PC-9 (cell line): ENCODE measurements at regions not wholly inside any gene's neighbourhood (a gene's known extent, or its start where the extent isn't known, plus 50 kb on each side); places are given as distances from the start of the nearest gene placed in this dataset.

Source experiments
- BruUV-seq: library from RNA; stranded (reverse); fragments of 400-500 nt; replicated peaks from 2 replicates; lab custom pipeline; 2021; lab: Mats Ljungman, UMichigan
- CTCF ChIA-PET: fragments of 300-600 bp; sonication (Branson Sonifier 250); formaldehyde crosslinking; loops from one replicate; lab custom pipeline; 2022; ENCODE audit warnings: antibody characterized with exemption; lab: Charles Lee
- POLR2A ChIA-PET: fragments of 300-600 bp; sonication (Branson Sonifier 250); formaldehyde crosslinking; loops from one replicate; lab custom pipeline; 2022; ENCODE audit warnings: antibody characterized with exemption; ENCODE audit not compliant: unreplicated experiment; lab: Charles Lee
- DNase-seq, 2 experiments: peaks; one replicate each; pipeline versions ENCODE4 v3.0.0 to v3.0.0-alpha.2; 2015 to 2022; ENCODE audit warnings: mixed read lengths in 1 of 2
- H2AFZ ChIP-seq: fragments of 200-600 bp; sonication (generic); 2 replicates; pipeline ENCODE4 v1.8.1; 2017; ENCODE audit warnings: antibody characterized with exemption
- H3F3A ChIP-seq: fragments of 200-600 bp; sonication (generic); 2 replicates; pipeline ENCODE4 v1.8.1; 2017; ENCODE audit warnings: antibody characterized with exemption, mild to moderate bottlenecking, low read depth; ENCODE audit not compliant: insufficient read depth
- H3K27ac ChIP-seq: fragments of 200-600 bp; sonication (generic); 2 replicates; pipeline ENCODE4 v1.6.1; 2016; ENCODE audit warnings: mixed run types
- H3K27me3 ChIP-seq: fragments of 200-600 bp; sonication (generic); 2 replicates; pipeline ENCODE4 v1.6.1; 2016; ENCODE audit warnings: low read depth, mixed run types; ENCODE audit not compliant: insufficient read depth
- H3K36me3 ChIP-seq: fragments of 200-600 bp; sonication (generic); 2 replicates; pipeline ENCODE4 v1.6.1; 2016; ENCODE audit warnings: low read depth, mixed run types
- H3K4me1 ChIP-seq: fragments of 200-600 bp; sonication (generic); replicated peaks from 2 replicates; pipeline ENCODE4 v1.6.1; 2016; ENCODE audit warnings: mixed run types; ENCODE audit not compliant: insufficient read depth
- H3K4me2 ChIP-seq: fragments of 200-600 bp; sonication (generic); 2 replicates; pipeline ENCODE4 v1.6.1; 2017; ENCODE audit warnings: mixed run types
- H3K4me3 ChIP-seq: fragments of 200-600 bp; sonication (generic); 2 replicates; pipeline ENCODE4 v1.6.1; 2016; ENCODE audit warnings: mixed run types
- H3K79me2 ChIP-seq: fragments of 200-600 bp; sonication (generic); 2 replicates; pipeline ENCODE4 v1.6.1; 2017; ENCODE audit warnings: low read depth, mixed run types
- H3K9me2 ChIP-seq: fragments of 200-600 bp; sonication (generic); 2 replicates; pipeline ENCODE4 v1.8.1; 2017; ENCODE audit warnings: mild to moderate bottlenecking; ENCODE audit not compliant: insufficient read depth
- H3K9me3 ChIP-seq: fragments of 200-600 bp; sonication (generic); 2 replicates; pipeline ENCODE4 v1.8.1; 2016; ENCODE audit warnings: low read depth; ENCODE audit not compliant: insufficient read depth
- H4K20me1 ChIP-seq: fragments of 200-600 bp; sonication (generic); 2 replicates; pipeline ENCODE4 v1.8.1; 2017; ENCODE audit not compliant: insufficient read depth
- CTCF ChIP-seq: fragments of 200-600 bp; sonication (generic); conservative IDR thresholded peaks from 2 replicates; pipeline ENCODE4 v1.6.1; 2017; ENCODE audit warnings: mixed run types, antibody characterized with exemption, mild to moderate bottlenecking, moderate library complexity
- EZH2 ChIP-seq: fragments of 200-600 bp; sonication (generic); IDR thresholded peaks from 2 replicates; pipeline ENCODE4 v1.8.0; 2017; ENCODE audit warnings: antibody characterized with exemption, low read depth
- intact Hi-C: fragments of 100-400 bp; cut with micrococcal nuclease; formaldehyde crosslinking; loops from one replicate; pipeline ENCODE4 v1.10.0; 2022; ENCODE audit not compliant: unreplicated experiment

- no peak overlapping the region for H3K4me3 ChIP-seq
- BruUV-seq = no TSS peak
- no peak overlapping the region for H3K27ac ChIP-seq
- intact Hi-C loops = no loop called here
- H3K27me3 ChIP-seq = peaks cover 17% of the 10 kb centered on the region; the same call in 1 of the 2 replicates
- H3K4me1 ChIP-seq = no peaks in the 10 kb centered on the region
- no peaks in the 10 kb centered on the region for H3F3A ChIP-seq
- no peak overlapping the region for H2AFZ ChIP-seq
- ChIA-PET POLR2A (no interaction called here), CTCF (no interaction called here)
- no peak for DNase-seq
- no peaks in the 10 kb centered on the region for H3K9me3 ChIP-seq
- H3K9me2 ChIP-seq = no peaks in the 10 kb centered on the region
- H3K36me3 ChIP-seq = no peaks in the 10 kb centered on the region
- no peaks in the 10 kb centered on the region for H3K79me2 ChIP-seq
- H4K20me1 ChIP-seq = no peaks in the 10 kb centered on the region
- no peak for TF ChIP-seq EZH2
- no peak for TF ChIP-seq CTCF
- H3K4me2 ChIP-seq = no peak overlapping the region
These were observed 269.3 kb downstream of the DHX15 start for GRCh38 chr4:24315056-24315455.

GRCh38 chr4:24312261-24312913 lies 272.0 kb downstream of the DHX15 start:
- Histone ChIP-seq H3K4me2 (no peak overlapping the region), H3F3A (no peaks in the 10 kb centered on the region), H3K9me2 (no peaks in the 10 kb centered on the region), H3K9me3 (no peaks in the 10 kb centered on the region), H3K4me3 (no peak overlapping the region), H3K27me3 (no peaks in the 10 kb centered on the region), H3K36me3 (no peaks in the 10 kb centered on the region), H2AFZ (no peak overlapping the region), H3K27ac (no peak overlapping the region), H3K79me2 (no peaks in the 10 kb centered on the region), H4K20me1 (no peaks in the 10 kb centered on the region), H3K4me1 (no peaks in the 10 kb centered on the region)
- no peak for TF ChIP-seq EZH2
- no peak for TF ChIP-seq CTCF
- CTCF ChIA-PET = no interaction called here
- POLR2A ChIA-PET = no interaction called here
- intact Hi-C loops = no loop called here
- no TSS peak for BruUV-seq
- no peak for DNase-seq

- no peak overlapping the region for H3K27ac ChIP-seq
- H3F3A ChIP-seq = no peaks in the 10 kb centered on the region
- H3K27me3 ChIP-seq = no peaks in the 10 kb centered on the region
- no peak overlapping the region for H3K4me2 ChIP-seq
- no peak overlapping the region for H2AFZ ChIP-seq
- H3K79me2 ChIP-seq = no peaks in the 10 kb centered on the region
- H3K4me3 ChIP-seq = no peak overlapping the region
- H3K9me2 ChIP-seq = no peaks in the 10 kb centered on the region
- BruUV-seq = no TSS peak
- no peaks in the 10 kb centered on the region for H3K36me3 ChIP-seq
- POLR2A ChIA-PET = no interaction called here
- no peaks in the 10 kb centered on the region for H4K20me1 ChIP-seq
- H3K4me1 ChIP-seq = no peaks in the 10 kb centered on the region
- CTCF ChIA-PET = no interaction called here
- no peaks in the 10 kb centered on the region for H3K9me3 ChIP-seq
- DNase-seq = no peak
- no peak for TF ChIP-seq CTCF
- TF ChIP-seq EZH2 = no peak
- intact Hi-C loops = no loop called here
These were observed 280.4 kb downstream of the DHX15 start for GRCh38 chr4:24303926-24304325.
